ENCODE measurements at regions not wholly inside any gene's neighbourhood (a gene's known extent, or its start where the extent isn't known, plus 50 kb on each side); places are given as distances from the start of the nearest gene placed in this dataset.

- TF ChIP-seq BRCA1 (IDR thresholded peaks at IDR 0.05; ENCODE audit: low read depth, low read length): no peak
- TF ChIP-seq ATF2 (IDR thresholded peaks at IDR 0.05; ENCODE audit: low read length): no peak
- no peak for TF ChIP-seq TCF12 (IDR thresholded peaks at IDR 0.05; ENCODE audit: low read depth, low read length)
- TF ChIP-seq TBP (IDR thresholded peaks at IDR 0.05; ENCODE audit: low read depth, low read length): no peak
- no peak for TF ChIP-seq SIX5 (IDR thresholded peaks at IDR 0.05; ENCODE audit: low read depth, low read length)
- TF ChIP-seq CHD7 (IDR thresholded peaks at IDR 0.05; ENCODE audit: insufficient replicate concordance, low read length): no peak
These were observed 179.8 kb downstream of the MED10 start (continued) for GRCh38 chr5:6198531-6198930.

Measured in H1 (cell line).